ENCODE measurements at regions not wholly inside any gene's neighbourhood (a gene's known extent, or its start where the extent isn't known, plus 50 kb on each side); places are given as distances from the start of the nearest gene placed in this dataset.

DNA sequence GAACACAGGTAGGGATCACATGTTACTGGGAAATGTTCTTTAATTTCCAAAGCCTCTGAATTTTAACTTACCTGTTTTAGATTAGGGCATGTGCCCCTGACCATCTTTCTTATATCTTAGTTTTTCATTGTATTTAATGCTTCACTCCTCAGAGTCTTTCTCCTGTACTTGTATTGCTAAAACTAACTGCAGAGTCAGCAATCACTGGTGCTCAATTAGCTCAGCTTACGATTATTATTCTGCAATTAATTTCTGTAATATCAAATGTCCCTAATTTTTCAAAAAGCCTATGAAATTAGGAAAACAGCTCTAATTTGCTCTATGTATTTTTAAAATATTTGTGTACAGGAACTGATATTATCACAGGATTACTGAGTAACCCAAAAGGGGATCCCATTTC is 693.2 kb upstream of the SLC8A1 start:
- DNase-seq (ENCODE audit: low read depth, low spot score), result no peak
- Histone ChIP-seq H3K36me3 (ENCODE audit: insufficient read depth, insufficient read length, low read length) (no peaks in the 10 kb centered on the region), H3K9ac (ENCODE audit: insufficient read length, low read depth) (no peak overlapping the region), H3K27me3 (ENCODE audit: insufficient read depth, insufficient read length) (no peaks in the 10 kb centered on the region), H3K9me3 (ENCODE audit: insufficient read depth, low read length) (no peaks in the 10 kb centered on the region), H3K4me1 (ENCODE audit: insufficient read depth, insufficient read length) (no peaks in the 10 kb centered on the region), H3K4me3 (ENCODE audit: insufficient read length, low read depth) (no peak overlapping the region)
- TF ChIP-seq YY1 (IDR thresholded peaks at IDR 0.05; ENCODE audit: insufficient read depth, insufficient read length) (no peak), ZNF274 (IDR thresholded peaks at IDR 0.05; ENCODE audit: low read depth, low read length) (no peak), SUZ12 (IDR thresholded peaks at IDR 0.05; ENCODE audit: extremely low read depth, insufficient read depth, insufficient read length) (no peak)

- Histone ChIP-seq H3K36me3 (ENCODE audit: insufficient read depth, insufficient read length, low read length) (no peaks in the 10 kb centered on the region), H3K27me3 (ENCODE audit: insufficient read depth, insufficient read length) (no peaks in the 10 kb centered on the region), H3K9me3 (ENCODE audit: insufficient read depth, low read length) (no peaks in the 10 kb centered on the region), H3K4me3 (ENCODE audit: insufficient read length, low read depth) (no peak overlapping the region), H3K4me1 (ENCODE audit: insufficient read depth, insufficient read length) (no peaks in the 10 kb centered on the region), H3K9ac (ENCODE audit: insufficient read length, low read depth) (no peak overlapping the region)
- no peak for TF ChIP-seq ZNF274 (IDR thresholded peaks at IDR 0.05; ENCODE audit: low read depth, low read length)
- DNase-seq (ENCODE audit: low read depth, low spot score), result no peak
Observed at GRCh38 chr2:41149054-41149453, 697.2 kb upstream of the SLC8A1 start.

DNA sequence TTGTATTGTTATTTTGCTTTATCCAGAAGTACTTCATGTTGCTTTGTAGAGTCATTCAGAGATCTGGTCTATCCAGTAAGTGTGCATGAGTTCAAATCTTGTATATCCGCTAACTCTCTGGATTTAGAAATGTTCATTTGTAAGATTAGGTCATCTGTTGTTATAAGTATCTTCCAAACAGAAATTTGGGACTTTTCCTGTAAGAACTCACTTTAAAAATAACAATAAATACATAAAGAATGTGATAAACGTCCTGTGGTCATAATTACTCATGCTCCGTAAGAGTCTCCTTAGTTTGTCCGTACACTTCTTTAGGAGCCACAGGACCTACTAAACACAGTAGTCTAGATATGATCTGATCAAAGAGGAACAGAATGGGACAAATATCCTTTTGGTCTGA is 699.9 kb upstream of the SLC8A1 start:
- Histone ChIP-seq H3K4me1 (ENCODE audit: insufficient read depth, insufficient read length) (no peaks in the 10 kb centered on the region), H3K36me3 (ENCODE audit: insufficient read depth, insufficient read length, low read length) (no peaks in the 10 kb centered on the region), H3K4me3 (ENCODE audit: insufficient read length, low read depth) (no peak overlapping the region), H3K9ac (ENCODE audit: insufficient read length, low read depth) (no peak overlapping the region), H3K9me3 (ENCODE audit: insufficient read depth, low read length) (no peaks in the 10 kb centered on the region), H3K27me3 (ENCODE audit: insufficient read depth, insufficient read length) (no peaks in the 10 kb centered on the region)
- TF ChIP-seq ZNF274 (IDR thresholded peaks at IDR 0.05; ENCODE audit: low read depth, low read length) (no peak), YY1 (IDR thresholded peaks at IDR 0.05; ENCODE audit: insufficient read depth, insufficient read length) (no peak), SUZ12 (IDR thresholded peaks at IDR 0.05; ENCODE audit: extremely low read depth, insufficient read depth, insufficient read length) (no peak)
- DNase-seq (ENCODE audit: low read depth, low spot score), result no peak

GRCh38 chr2:41152318-41152717 is 700.4 kb upstream of the SLC8A1 start:
- H3K9ac ChIP-seq (ENCODE audit: insufficient read length, low read depth), result no peak overlapping the region
- TF ChIP-seq YY1 (IDR thresholded peaks at IDR 0.05; ENCODE audit: insufficient read depth, insufficient read length) (no peak), SUZ12 (IDR thresholded peaks at IDR 0.05; ENCODE audit: extremely low read depth, insufficient read depth, insufficient read length) (no peak), ZNF274 (IDR thresholded peaks at IDR 0.05; ENCODE audit: low read depth, low read length) (no peak)
- H3K4me1 ChIP-seq (ENCODE audit: insufficient read depth, insufficient read length), result no peaks in the 10 kb centered on the region
- no peak for DNase-seq (ENCODE audit: low read depth, low spot score)
- H3K4me3 ChIP-seq (ENCODE audit: insufficient read length, low read depth), result no peak overlapping the region
- no peaks in the 10 kb centered on the region for H3K9me3 ChIP-seq (ENCODE audit: insufficient read depth, low read length)
- H3K27me3 ChIP-seq (ENCODE audit: insufficient read depth, insufficient read length), result no peaks in the 10 kb centered on the region
- H3K36me3 ChIP-seq (ENCODE audit: insufficient read depth, insufficient read length, low read length), result no peaks in the 10 kb centered on the region

- no peak overlapping the region for H3K4me3 ChIP-seq (ENCODE audit: insufficient read length, low read depth)
- no peak for DNase-seq (ENCODE audit: low read depth, low spot score)
- TF ChIP-seq ZNF274 (IDR thresholded peaks at IDR 0.05; ENCODE audit: low read depth, low read length), result no peak
- no peak for TF ChIP-seq SUZ12 (IDR thresholded peaks at IDR 0.05; ENCODE audit: extremely low read depth, insufficient read depth, insufficient read length)
- no peak for TF ChIP-seq YY1 (IDR thresholded peaks at IDR 0.05; ENCODE audit: insufficient read depth, insufficient read length)
- H3K9ac ChIP-seq (ENCODE audit: insufficient read length, low read depth), result no peak overlapping the region
- H3K9me3 ChIP-seq (ENCODE audit: insufficient read depth, low read length), result no peaks in the 10 kb centered on the region
- no peaks in the 10 kb centered on the region for H3K36me3 ChIP-seq (ENCODE audit: insufficient read depth, insufficient read length, low read length)
- H3K4me1 ChIP-seq (ENCODE audit: insufficient read depth, insufficient read length), result no peaks in the 10 kb centered on the region
- H3K27me3 ChIP-seq (ENCODE audit: insufficient read depth, insufficient read length), result no peaks in the 10 kb centered on the region
Observed at GRCh38 chr2:41160439-41160838, 708.5 kb upstream of the SLC8A1 start.

GRCh38 chr2:41167014-41167413 is 715.1 kb upstream of the SLC8A1 start:
- TF ChIP-seq ZNF274 (IDR thresholded peaks at IDR 0.05; ENCODE audit: low read depth, low read length) (no peak), YY1 (IDR thresholded peaks at IDR 0.05; ENCODE audit: insufficient read depth, insufficient read length) (no peak), SUZ12 (IDR thresholded peaks at IDR 0.05; ENCODE audit: extremely low read depth, insufficient read depth, insufficient read length) (no peak)
- DNase-seq (ENCODE audit: low read depth, low spot score), result peak; percentile 9
- Histone ChIP-seq H3K4me3 (ENCODE audit: insufficient read length, low read depth) (no peak overlapping the region), H3K9me3 (ENCODE audit: insufficient read depth, low read length) (no peaks in the 10 kb centered on the region), H3K9ac (ENCODE audit: insufficient read length, low read depth) (no peak overlapping the region), H3K4me1 (ENCODE audit: insufficient read depth, insufficient read length) (no peaks in the 10 kb centered on the region), H3K27me3 (ENCODE audit: insufficient read depth, insufficient read length) (no peaks in the 10 kb centered on the region), H3K36me3 (ENCODE audit: insufficient read depth, insufficient read length, low read length) (no peaks in the 10 kb centered on the region)

- Histone ChIP-seq H3K4me1 (ENCODE audit: insufficient read depth, insufficient read length) (no peaks in the 10 kb centered on the region), H3K27me3 (ENCODE audit: insufficient read depth, insufficient read length) (no peaks in the 10 kb centered on the region), H3K9me3 (ENCODE audit: insufficient read depth, low read length) (no peaks in the 10 kb centered on the region), H3K36me3 (ENCODE audit: insufficient read depth, insufficient read length, low read length) (no peaks in the 10 kb centered on the region), H3K9ac (ENCODE audit: insufficient read length, low read depth) (no peak overlapping the region), H3K4me3 (ENCODE audit: insufficient read length, low read depth) (no peak overlapping the region)
- TF ChIP-seq ZNF274 (IDR thresholded peaks at IDR 0.05; ENCODE audit: low read depth, low read length) (no peak), YY1 (IDR thresholded peaks at IDR 0.05; ENCODE audit: insufficient read depth, insufficient read length) (no peak), SUZ12 (IDR thresholded peaks at IDR 0.05; ENCODE audit: extremely low read depth, insufficient read depth, insufficient read length) (no peak)
- DNase-seq (ENCODE audit: low read depth, low spot score), result no peak
Observed at GRCh38 chr2:41169744-41170143, 717.9 kb upstream of the SLC8A1 start.

DNA sequence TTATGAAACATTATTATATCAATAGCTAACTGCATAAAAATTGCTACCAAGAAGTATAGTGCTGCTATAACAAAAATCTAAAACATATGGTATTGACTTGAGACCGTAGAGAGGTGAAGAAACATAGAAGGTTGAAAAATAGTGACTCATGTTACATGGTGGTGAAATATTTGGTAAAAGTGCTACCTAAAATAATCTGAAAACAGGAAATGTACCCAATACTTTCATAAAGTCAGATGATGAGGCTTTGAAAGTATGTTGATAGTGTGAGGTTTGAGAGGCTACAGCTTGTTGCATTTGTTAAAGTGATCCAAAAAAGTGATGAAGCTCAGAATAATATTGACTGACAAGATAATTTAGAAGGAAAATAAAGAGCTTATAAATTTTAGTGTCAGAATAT is 718.7 kb upstream of the SLC8A1 start:
- no peak overlapping the region for H3K9ac ChIP-seq (ENCODE audit: insufficient read length, low read depth)
- H3K4me1 ChIP-seq (ENCODE audit: insufficient read depth, insufficient read length), result no peaks in the 10 kb centered on the region
- H3K27me3 ChIP-seq (ENCODE audit: insufficient read depth, insufficient read length), result no peaks in the 10 kb centered on the region
- no peak overlapping the region for H3K4me3 ChIP-seq (ENCODE audit: insufficient read length, low read depth)
- no peaks in the 10 kb centered on the region for H3K36me3 ChIP-seq (ENCODE audit: insufficient read depth, insufficient read length, low read length)
- no peaks in the 10 kb centered on the region for H3K9me3 ChIP-seq (ENCODE audit: insufficient read depth, low read length)
- no peak for TF ChIP-seq YY1 (IDR thresholded peaks at IDR 0.05; ENCODE audit: insufficient read depth, insufficient read length)
- no peak for TF ChIP-seq SUZ12 (IDR thresholded peaks at IDR 0.05; ENCODE audit: extremely low read depth, insufficient read depth, insufficient read length)
- TF ChIP-seq ZNF274 (IDR thresholded peaks at IDR 0.05; ENCODE audit: low read depth, low read length), result no peak
- no peak for DNase-seq (ENCODE audit: low read depth, low spot score)

Measured in NT2/D1 (cell line).